ENCODE measurements at regions not wholly inside any gene's neighbourhood (a gene's known extent, or its start where the extent isn't known, plus 50 kb on each side); places are given as distances from the start of the nearest gene placed in this dataset.
"Not testable (repeated sequence)": the region's sequence is repeated elsewhere in the genome, so short reads cannot be mapped to it uniquely, and the experiment has no call there.

DNA sequence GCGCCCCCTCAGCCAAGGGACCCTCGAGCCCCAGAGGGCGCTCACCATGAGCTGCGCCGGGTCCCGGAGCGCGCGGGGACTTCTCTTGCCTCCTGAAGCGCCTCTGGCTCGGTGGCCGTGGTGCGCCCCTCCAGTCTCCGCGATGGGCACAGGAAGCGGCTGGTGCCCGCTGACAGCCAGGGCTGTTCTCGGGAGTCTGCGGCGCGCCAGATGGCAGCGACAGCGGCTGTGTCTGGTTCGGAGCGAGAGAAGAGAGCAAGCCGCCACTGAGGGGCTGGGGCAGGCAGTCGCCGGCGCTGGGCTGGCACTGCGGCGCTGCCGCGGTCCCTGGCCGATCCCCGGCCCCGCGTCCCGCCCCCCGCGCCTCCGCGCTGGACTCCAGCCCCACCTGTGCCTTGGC is 920.2 kb downstream of the RPIA start:
- Histone ChIP-seq H3K9me3 (peaks cover 0 to 17% (median 10%) of the 10 kb centered on the region in 4 donors), H3K4me3 (peak overlapping the region in 2 of 4 donors; percentile 27 to 42), H3K27me3 (peaks cover 0 to 35% (median 9%) of the 10 kb centered on the region in 3 donors)
- intact Hi-C loops (cut with DNase I; ENCODE audit: low total_unique reads); H3K27ac ChIP-seq; DNase-seq; H3K36me3 ChIP-seq; H3K4me1 ChIP-seq: not testable (repeated sequence)
- WGBS, 5 donors, result 8 to 16% (median 9%) methylated on average over 26 to 40 of the region's 42 CpGs

GRCh38 chr2:89649268-89649667 is 957.8 kb downstream of the RPIA start:
- H3K27ac ChIP-seq; intact Hi-C loops (cut with DNase I; ENCODE audit: low total_unique reads); H3K9me3 ChIP-seq; H3K36me3 ChIP-seq; H3K27me3 ChIP-seq; H3K4me1 ChIP-seq; DNase-seq; H3K4me3 ChIP-seq: not testable (repeated sequence)
- 25 to 92% (median 41%) methylated on average over 2 to 13 of the region's 20 CpGs for WGBS, 5 donors

DNA sequence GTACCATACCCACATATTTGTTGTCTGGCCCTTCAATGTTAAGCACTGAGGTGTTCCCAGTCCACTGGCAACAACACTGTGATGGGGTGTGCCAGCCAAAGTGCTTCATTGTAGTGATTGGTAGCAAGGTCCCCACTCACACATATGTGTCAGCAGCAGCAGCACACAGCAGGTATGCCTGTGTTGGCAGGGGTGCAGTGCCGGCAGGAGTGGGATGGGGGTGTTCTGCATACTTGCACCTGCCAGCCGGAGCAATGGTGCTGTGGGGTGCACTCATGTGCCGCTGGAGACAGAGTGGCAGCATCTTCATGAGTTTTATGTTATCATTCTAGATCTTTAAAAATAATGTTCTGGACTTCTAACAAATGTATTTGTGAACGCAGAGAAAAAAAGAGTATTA is 987.8 kb downstream of the RPIA start:
- H3K9me3 ChIP-seq; H3K27ac ChIP-seq; intact Hi-C loops (cut with DNase I; ENCODE audit: low total_unique reads); H3K27me3 ChIP-seq; H3K4me3 ChIP-seq; H3K4me1 ChIP-seq; H3K36me3 ChIP-seq; DNase-seq: not testable (repeated sequence)
- 87 to 97% (median 91%) methylated on average over 4 of the region's 4 CpGs for WGBS, 5 donors

Small RNA genes in the stretch of these regions (small RNA-seq; reads per million reads assigned to genes)
- gene RF00001, result 0 reads per million in 4 donors

All from stomach (tissue), 8 donors.